HG02588 (cell line): ENCODE measurements at regions not wholly inside any gene's neighbourhood (a gene's known extent, or its start where the extent isn't known, plus 50 kb on each side); places are given as distances from the start of the nearest gene placed in this dataset.
"Not testable (repeated sequence)": the region's sequence is repeated elsewhere in the genome, so short reads cannot be mapped to it uniquely, and the experiment has no call there.

Experiments used
- ATAC-seq: cut with Tn5 transposase; IDR thresholded peaks from one replicate; pipeline ENCODE4 v1.9.1; 2021; ENCODE audit warnings: mild to moderate bottlenecking, moderate library complexity; ENCODE audit not compliant: unreplicated experiment

GRCh38 chr3:5731100-5731499 lies 543.6 kb downstream of the EDEM1 start:
- no peak for ATAC-seq

- ATAC-seq, result no peak
These were observed 544.6 kb downstream of the EDEM1 start for GRCh38 chr3:5732081-5732480.

DNA sequence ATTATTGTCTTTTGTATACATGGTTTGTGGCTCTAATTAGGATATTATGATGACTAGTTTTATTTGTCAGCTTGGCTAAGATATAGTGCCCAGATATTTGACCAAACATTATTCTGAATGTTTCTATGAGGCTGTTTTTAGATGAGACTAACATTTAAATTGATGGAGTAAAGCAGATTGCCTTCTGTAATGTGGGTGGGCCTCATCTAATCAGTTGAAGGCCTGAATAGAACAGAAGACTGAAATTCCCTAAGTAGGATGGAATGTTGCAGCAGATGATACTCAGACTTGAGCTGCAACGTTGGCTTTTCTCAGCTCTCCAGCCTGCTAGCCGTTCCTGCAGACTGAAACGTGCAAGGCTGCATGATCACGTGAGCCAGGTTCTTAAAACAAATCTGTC lies 546.5 kb downstream of the EDEM1 start:
- ATAC-seq, result no peak

- ATAC-seq, result no peak
These were observed 548.4 kb downstream of the EDEM1 start for GRCh38 chr3:5735896-5736295.

GRCh38 chr3:5739299-5739935 lies 551.9 kb downstream of the EDEM1 start:
- ATAC-seq, result no peak

GRCh38 chr3:5739949-5740348 lies 552.4 kb downstream of the EDEM1 start:
- no peak for ATAC-seq

GRCh38 chr3:5741017-5741416 lies 553.5 kb downstream of the EDEM1 start:
- no peak for ATAC-seq

DNA sequence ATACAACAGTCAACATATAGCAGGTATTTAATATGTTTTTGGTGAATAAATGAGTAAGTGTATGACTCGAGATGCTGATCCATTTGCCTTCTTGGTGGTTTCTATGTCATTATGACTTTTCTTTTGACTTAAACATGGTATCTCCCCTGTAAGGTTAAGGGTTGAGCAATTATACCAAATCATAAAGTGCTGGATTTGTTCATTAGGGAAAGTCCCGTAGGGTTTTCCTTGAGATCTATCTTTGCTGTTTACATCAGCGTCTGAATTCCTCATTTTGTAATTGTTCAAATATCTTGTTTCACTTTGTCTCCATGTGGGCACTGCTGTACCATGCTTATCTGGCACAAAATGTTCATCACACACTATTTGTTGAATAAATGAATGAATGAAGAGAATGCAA lies 562.6 kb downstream of the EDEM1 start:
- ATAC-seq, result no peak

DNA sequence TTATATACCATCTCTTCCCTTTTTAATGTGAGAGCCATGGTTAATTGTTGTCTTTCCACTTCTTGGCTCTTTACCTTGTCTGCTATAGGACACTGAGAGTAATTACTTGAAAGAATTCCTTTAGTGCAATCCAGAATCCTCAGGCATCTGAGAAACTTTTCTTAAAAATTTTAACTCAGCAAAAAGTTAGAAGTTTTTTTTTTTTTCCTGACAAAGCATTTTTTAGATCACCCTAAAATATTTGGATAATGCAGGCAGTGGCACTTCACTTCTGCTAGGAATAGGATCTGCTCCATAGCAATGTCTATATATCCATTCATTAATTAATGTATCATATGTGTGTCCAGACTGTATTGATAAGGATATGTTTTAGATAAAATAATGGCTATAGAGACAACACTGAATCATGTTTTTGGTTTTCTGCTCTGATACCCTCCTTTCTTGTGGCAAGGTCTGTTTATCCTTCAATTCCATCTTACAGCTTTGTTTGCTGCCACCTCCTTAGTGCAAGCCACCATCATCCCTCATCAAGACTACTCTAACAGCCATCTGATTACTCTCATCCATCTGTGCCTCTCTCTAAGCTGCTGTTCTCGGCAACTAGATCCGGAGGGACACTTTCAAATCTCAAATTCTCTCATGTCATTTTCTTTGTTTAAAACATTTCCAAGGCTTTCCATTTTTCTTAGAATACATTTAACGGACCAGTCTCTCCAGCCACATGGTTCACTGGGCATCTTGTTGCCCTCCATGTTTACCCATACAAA lies 563.5 kb downstream of the EDEM1 start:
- ATAC-seq, result no peak

- ATAC-seq, result peak; percentile 75
These were observed 567.1 kb downstream of the EDEM1 start for GRCh38 chr3:5754602-5755001.

DNA sequence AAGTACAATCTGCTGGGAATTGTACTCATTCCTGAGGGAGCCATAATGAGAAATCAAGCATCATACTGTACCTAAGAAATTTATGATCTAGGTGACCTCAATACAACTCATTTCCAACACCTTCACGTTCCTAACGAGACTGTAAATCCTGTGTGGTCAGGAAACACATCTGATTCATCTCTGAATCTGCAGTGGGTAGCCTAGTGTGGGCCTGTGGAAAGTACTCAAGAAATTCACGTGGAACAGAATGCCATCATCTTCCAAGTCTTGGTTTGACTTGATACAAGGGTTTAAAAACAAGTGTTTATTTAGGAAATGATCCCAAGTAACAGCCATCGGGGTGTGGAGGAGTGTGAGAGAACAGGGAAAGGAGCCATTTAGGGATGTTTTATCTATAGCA lies 568.9 kb downstream of the EDEM1 start:
- ATAC-seq, result no peak

- no peak for ATAC-seq
These were observed 569.8 kb downstream of the EDEM1 start for GRCh38 chr3:5757213-5757804.

DNA sequence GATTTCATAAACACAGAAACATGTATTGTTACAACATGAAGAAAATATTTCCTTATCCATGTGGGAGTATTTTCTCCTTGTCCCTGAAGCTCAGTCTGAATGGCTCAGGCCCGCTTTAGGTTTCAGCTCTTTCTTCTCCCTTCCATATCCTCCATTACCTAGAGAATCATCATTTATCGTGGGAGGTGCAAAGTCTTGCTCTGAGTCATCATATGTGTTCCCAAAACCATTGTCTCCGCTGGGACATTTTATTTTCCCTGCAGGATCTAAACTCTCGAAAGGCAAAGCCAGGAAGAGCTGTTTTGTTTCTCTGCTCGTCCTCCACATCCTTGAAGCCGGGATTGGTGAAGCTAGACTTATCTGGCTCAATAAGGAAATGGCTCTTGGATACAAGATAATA lies 571.2 kb downstream of the EDEM1 start:
- ATAC-seq, result no peak

GRCh38 chr3:5762506-5762905 lies 575.0 kb downstream of the EDEM1 start:
- no peak for ATAC-seq

- ATAC-seq, result no peak
These were observed 579.3 kb downstream of the EDEM1 start for GRCh38 chr3:5766848-5767247.

GRCh38 chr3:5767304-5767703 lies 579.8 kb downstream of the EDEM1 start:
- no peak for ATAC-seq

GRCh38 chr3:5768281-5768945 lies 580.9 kb downstream of the EDEM1 start:
- no peak for ATAC-seq

DNA sequence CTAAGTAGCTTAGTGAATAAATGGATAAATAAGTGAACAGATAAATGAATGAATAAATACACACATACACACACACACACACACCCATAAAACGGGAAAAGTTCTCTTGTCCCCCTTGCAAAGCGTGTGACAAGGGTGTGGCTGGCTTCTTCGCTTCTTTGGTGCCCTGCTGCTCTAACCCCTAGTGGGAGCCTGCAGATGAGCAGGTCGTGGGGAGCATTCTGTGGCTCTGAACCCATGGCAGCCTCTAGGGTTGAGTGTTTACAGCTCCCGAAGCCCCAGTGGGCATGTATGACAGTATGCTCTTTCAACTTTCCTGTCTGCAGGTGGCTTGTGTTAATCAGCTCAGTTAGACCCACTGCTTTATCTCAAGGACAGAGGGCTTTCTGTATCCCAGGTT lies 582.3 kb downstream of the EDEM1 start:
- ATAC-seq, result no peak

DNA sequence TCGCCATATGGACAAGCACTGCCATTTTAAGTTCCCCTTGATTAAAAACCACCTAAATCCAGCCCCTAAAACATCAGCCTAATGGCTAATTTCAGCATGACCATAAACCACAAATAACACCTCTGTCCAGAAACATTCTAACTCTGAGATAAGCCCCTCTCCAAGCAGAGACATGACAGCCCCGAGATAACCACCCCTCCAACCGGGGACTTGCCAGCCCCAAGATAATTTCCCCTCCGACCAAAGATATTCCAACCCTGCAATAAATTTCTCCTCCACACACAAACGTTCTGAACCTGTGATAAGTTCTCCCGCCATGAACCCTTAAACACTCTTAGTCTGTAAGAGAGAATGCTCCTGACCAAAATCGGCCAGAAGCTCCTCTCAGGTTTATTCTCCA lies 586.8 kb downstream of the EDEM1 start:
- ATAC-seq, result no peak

DNA sequence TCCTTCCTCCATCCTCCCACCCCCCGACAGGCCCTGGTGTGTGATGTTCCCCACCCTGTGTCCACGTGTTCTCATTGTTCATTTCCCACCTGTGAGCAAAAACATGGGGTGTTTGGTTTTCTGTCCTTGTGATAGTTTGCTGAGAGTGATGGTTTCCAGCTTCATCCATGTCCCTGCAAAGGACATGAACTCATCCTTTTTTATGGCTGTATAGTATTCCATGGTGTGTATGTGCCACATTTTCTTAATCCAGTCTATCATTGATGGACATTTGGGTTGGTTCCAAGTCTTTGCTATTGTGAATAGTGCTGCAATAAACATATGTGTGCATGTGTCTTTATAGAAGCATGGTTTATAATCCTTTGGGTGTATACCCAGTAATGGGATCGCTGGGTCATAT lies 587.6 kb downstream of the EDEM1 start:
- ATAC-seq, result not testable (repeated sequence)

DNA sequence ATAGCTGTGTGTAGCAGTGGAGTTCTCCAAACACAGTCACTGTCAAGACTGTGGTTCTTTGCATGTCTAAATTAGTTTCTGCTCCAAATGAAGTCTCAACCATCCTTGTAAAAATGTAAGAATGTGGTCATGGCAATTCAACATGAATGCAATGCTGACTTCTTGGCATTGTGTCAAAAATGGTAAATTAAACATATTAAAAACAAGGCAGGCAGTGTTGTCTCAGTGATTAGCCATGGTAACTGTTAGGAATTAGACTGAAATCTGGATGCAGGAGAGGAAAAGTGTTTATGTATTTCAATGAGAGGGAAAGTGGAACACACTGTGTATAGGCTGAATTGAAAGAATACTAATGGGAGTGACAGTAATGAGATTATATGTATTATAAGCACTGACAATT lies 597.2 kb downstream of the EDEM1 start:
- no peak for ATAC-seq
